ENCODE measurements at regions not wholly inside any gene's neighbourhood (a gene's known extent, or its start where the extent isn't known, plus 50 kb on each side); places are given as distances from the start of the nearest gene placed in this dataset.

GRCh38 chr11:19649751-19650150, 62.9 kb upstream of the NAV2 start:
- no peaks in the 10 kb centered on the region for H4K20me1 ChIP-seq (replicated peaks; ENCODE audit: insufficient read depth)
- no peaks in the 10 kb centered on the region for H3K79me2 ChIP-seq (replicated peaks; ENCODE audit: insufficient read depth)
- H3K36me3 ChIP-seq (ENCODE audit: insufficient read depth), result no peaks in the 10 kb centered on the region
- no peak overlapping the region for H3K4me3 Mint-ChIP-seq
- no peaks in the 10 kb centered on the region for H3K4me1 ChIP-seq (ENCODE audit: insufficient read depth)
- H3K27ac ChIP-seq (ENCODE audit: low read depth), result no peak overlapping the region
- TF ChIP-seq, protein P1, sequence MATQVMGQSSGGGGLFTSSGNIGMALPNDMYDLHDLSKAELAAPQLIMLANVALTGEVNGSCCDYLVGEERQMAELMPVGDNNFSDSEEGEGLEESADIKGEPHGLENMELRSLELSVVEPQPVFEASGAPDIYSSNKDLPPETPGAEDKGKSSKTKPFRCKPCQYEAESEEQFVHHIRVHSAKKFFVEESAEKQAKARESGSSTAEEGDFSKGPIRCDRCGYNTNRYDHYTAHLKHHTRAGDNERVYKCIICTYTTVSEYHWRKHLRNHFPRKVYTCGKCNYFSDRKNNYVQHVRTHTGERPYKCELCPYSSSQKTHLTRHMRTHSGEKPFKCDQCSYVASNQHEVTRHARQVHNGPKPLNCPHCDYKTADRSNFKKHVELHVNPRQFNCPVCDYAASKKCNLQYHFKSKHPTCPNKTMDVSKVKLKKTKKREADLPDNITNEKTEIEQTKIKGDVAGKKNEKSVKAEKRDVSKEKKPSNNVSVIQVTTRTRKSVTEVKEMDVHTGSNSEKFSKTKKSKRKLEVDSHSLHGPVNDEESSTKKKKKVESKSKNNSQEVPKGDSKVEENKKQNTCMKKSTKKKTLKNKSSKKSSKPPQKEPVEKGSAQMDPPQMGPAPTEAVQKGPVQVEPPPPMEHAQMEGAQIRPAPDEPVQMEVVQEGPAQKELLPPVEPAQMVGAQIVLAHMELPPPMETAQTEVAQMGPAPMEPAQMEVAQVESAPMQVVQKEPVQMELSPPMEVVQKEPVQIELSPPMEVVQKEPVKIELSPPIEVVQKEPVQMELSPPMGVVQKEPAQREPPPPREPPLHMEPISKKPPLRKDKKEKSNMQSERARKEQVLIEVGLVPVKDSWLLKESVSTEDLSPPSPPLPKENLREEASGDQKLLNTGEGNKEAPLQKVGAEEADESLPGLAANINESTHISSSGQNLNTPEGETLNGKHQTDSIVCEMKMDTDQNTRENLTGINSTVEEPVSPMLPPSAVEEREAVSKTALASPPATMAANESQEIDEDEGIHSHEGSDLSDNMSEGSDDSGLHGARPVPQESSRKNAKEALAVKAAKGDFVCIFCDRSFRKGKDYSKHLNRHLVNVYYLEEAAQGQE (IDR thresholded peaks at IDR 0.05; ENCODE audit: unreplicated experiment), result no peak
- TF ChIP-seq CREB1 (CRISPR knock-in tag; IDR thresholded peaks at IDR 0.05; ENCODE audit: low read depth) (no peak), POLR2AphosphoS5 (IDR thresholded peaks at IDR 0.05; ENCODE audit: low read depth) (no peak), EZH2phosphoT487 (IDR thresholded peaks at IDR 0.05; ENCODE audit: unreplicated experiment) (no peak), ZNF114 (CRISPR knock-in tag; IDR thresholded peaks at IDR 0.05) (no peak), JUNB (IDR thresholded peaks at IDR 0.05; ENCODE audit: unreplicated experiment) (no peak), EZH2 (IDR thresholded peaks at IDR 0.05; ENCODE audit: low read depth, unreplicated experiment) (no peak), ZNF331 (CRISPR knock-in tag; IDR thresholded peaks at IDR 0.05; ENCODE audit: low read depth) (no peak), STAT1 (IDR thresholded peaks at IDR 0.05; ENCODE audit: unreplicated experiment) (no peak), ETS1 (IDR thresholded peaks at IDR 0.05) (no peak), CTCF (conservative IDR thresholded peaks at IDR 0.05; ENCODE audit: low read depth in 2 of 2) (no peak), NANOG (IDR thresholded peaks at IDR 0.05; ENCODE audit: borderline replicate concordance) (no peak), ZNF462 (CRISPR knock-in tag; IDR thresholded peaks at IDR 0.05) (no peak)
- no peak overlapping the region for H3K4me3 ChIP-seq
- H3K4me2 ChIP-seq, result no peak overlapping the region
- H3F3A ChIP-seq (replicated peaks; ENCODE audit: low read depth), result no peaks in the 10 kb centered on the region
- no peaks in the 10 kb centered on the region for H3K9me3 Mint-ChIP-seq
- no peak overlapping the region for H3K27ac Mint-ChIP-seq
- H3K27me3 ChIP-seq (ENCODE audit: insufficient read depth), result no peaks in the 10 kb centered on the region
- no peaks in the 10 kb centered on the region for H3K9me2 ChIP-seq (ENCODE audit: insufficient read depth)
- no peaks in the 10 kb centered on the region for H3K27me3 Mint-ChIP-seq (ENCODE audit: insufficient read depth, low read depth, poor library complexity)
- no peak overlapping the region for H2AFZ ChIP-seq
- H3K36me3 Mint-ChIP-seq (ENCODE audit: low read depth), result no peaks in the 10 kb centered on the region
- DNase-seq (ENCODE audit: low spot score) (no peak), ATAC-seq (no peak)
- H3K4me1 Mint-ChIP-seq, result no peaks in the 10 kb centered on the region; the same call in 2 of the 3 replicates
